ENCODE measurements at regions not wholly inside any gene's neighbourhood (a gene's known extent, or its start where the extent isn't known, plus 50 kb on each side); places are given as distances from the start of the nearest gene placed in this dataset.
"Not testable (repeated sequence)": the region's sequence is repeated elsewhere in the genome, so short reads cannot be mapped to it uniquely, and the experiment has no call there.

GRCh38 chr2:142445551-142446072, 314.8 kb upstream of the LRP1B start:
- Histone ChIP-seq H3K4me3 (ENCODE audit: low read length) (no peak overlapping the region), H3K9me3 (ENCODE audit: control insufficient read depth, low read depth, low read length) (no peaks in the 10 kb centered on the region), H3K4me1 (ENCODE audit: control insufficient read depth, insufficient read depth, low read length) (no peaks in the 10 kb centered on the region), H3K27ac (ENCODE audit: low read length) (no peak overlapping the region), H3K36me3 (ENCODE audit: control insufficient read depth, insufficient read depth, low read length) (no peaks in the 10 kb centered on the region), H3K27me3 (ENCODE audit: control insufficient read depth, insufficient read depth, low read length) (no peaks in the 10 kb centered on the region)
- DNase-seq, result no peak
- 59% methylated on average over 2 of the region's 5 CpGs for WGBS (ENCODE audit: insufficient coverage, low lambda C conversion rate)

- WGBS (ENCODE audit: insufficient coverage, low lambda C conversion rate), result no CpG with 5 or more reads among the region's 2 CpGs
- Histone ChIP-seq H3K27ac (ENCODE audit: low read length) (no peak overlapping the region), H3K9me3 (ENCODE audit: control insufficient read depth, low read depth, low read length) (no peaks in the 10 kb centered on the region), H3K4me1 (ENCODE audit: control insufficient read depth, insufficient read depth, low read length) (no peaks in the 10 kb centered on the region), H3K27me3 (ENCODE audit: control insufficient read depth, insufficient read depth, low read length) (no peaks in the 10 kb centered on the region), H3K4me3 (ENCODE audit: low read length) (no peak overlapping the region), H3K36me3 (ENCODE audit: control insufficient read depth, insufficient read depth, low read length) (no peaks in the 10 kb centered on the region)
- no peak for DNase-seq
Observed at GRCh38 chr2:142445023-142445422, 314.2 kb upstream of the LRP1B start.

- H3K36me3 ChIP-seq (ENCODE audit: control insufficient read depth, insufficient read depth, low read length), result no peaks in the 10 kb centered on the region
- no peak overlapping the region for H3K4me3 ChIP-seq (ENCODE audit: low read length)
- H3K27me3 ChIP-seq (ENCODE audit: control insufficient read depth, insufficient read depth, low read length), result no peaks in the 10 kb centered on the region
- no peak overlapping the region for H3K27ac ChIP-seq (ENCODE audit: low read length)
- H3K4me1 ChIP-seq (ENCODE audit: control insufficient read depth, insufficient read depth, low read length), result no peaks in the 10 kb centered on the region
- WGBS (ENCODE audit: insufficient coverage, low lambda C conversion rate), result no CpG with 5 or more reads among the region's 3 CpGs
- no peak for DNase-seq
- H3K9me3 ChIP-seq (ENCODE audit: control insufficient read depth, low read depth, low read length), result no peaks in the 10 kb centered on the region
Observed at GRCh38 chr2:142435847-142436246, 305.0 kb upstream of the LRP1B start.

- Histone ChIP-seq H3K27me3 (ENCODE audit: control insufficient read depth, insufficient read depth, low read length) (no peaks in the 10 kb centered on the region), H3K4me1 (ENCODE audit: control insufficient read depth, insufficient read depth, low read length) (no peaks in the 10 kb centered on the region), H3K36me3 (ENCODE audit: control insufficient read depth, insufficient read depth, low read length) (no peaks in the 10 kb centered on the region), H3K4me3 (ENCODE audit: low read length) (no peak overlapping the region), H3K27ac (ENCODE audit: low read length) (no peak overlapping the region), H3K9me3 (ENCODE audit: control insufficient read depth, low read depth, low read length) (no peaks in the 10 kb centered on the region)
- DNase-seq, result no peak
- 88% methylated on average over 5 of the region's 5 CpGs for WGBS (ENCODE audit: insufficient coverage, low lambda C conversion rate)
Observed at GRCh38 chr2:142426064-142426463, 295.2 kb upstream of the LRP1B start.

GRCh38 chr2:142425551-142425950, 294.7 kb upstream of the LRP1B start:
- Histone ChIP-seq H3K9me3 (ENCODE audit: control insufficient read depth, low read depth, low read length) (no peaks in the 10 kb centered on the region), H3K4me3 (ENCODE audit: low read length) (no peak overlapping the region), H3K27ac (ENCODE audit: low read length) (no peak overlapping the region), H3K4me1 (ENCODE audit: control insufficient read depth, insufficient read depth, low read length) (no peaks in the 10 kb centered on the region), H3K27me3 (ENCODE audit: control insufficient read depth, insufficient read depth, low read length) (no peaks in the 10 kb centered on the region), H3K36me3 (ENCODE audit: control insufficient read depth, insufficient read depth, low read length) (no peaks in the 10 kb centered on the region)
- WGBS (ENCODE audit: insufficient coverage, low lambda C conversion rate), result 52% methylated on average over 2 of the region's 3 CpGs
- DNase-seq, result no peak

GRCh38 chr2:142423603-142424002, 292.8 kb upstream of the LRP1B start:
- no CpG with 5 or more reads among the region's 1 CpG for WGBS (ENCODE audit: insufficient coverage, low lambda C conversion rate)
- Histone ChIP-seq H3K4me1 (ENCODE audit: control insufficient read depth, insufficient read depth, low read length) (no peaks in the 10 kb centered on the region), H3K27ac (ENCODE audit: low read length) (no peak overlapping the region), H3K4me3 (ENCODE audit: low read length) (no peak overlapping the region), H3K36me3 (ENCODE audit: control insufficient read depth, insufficient read depth, low read length) (no peaks in the 10 kb centered on the region), H3K9me3 (ENCODE audit: control insufficient read depth, low read depth, low read length) (no peaks in the 10 kb centered on the region), H3K27me3 (ENCODE audit: control insufficient read depth, insufficient read depth, low read length) (no peaks in the 10 kb centered on the region)
- no peak for DNase-seq

- H3K4me1 ChIP-seq (ENCODE audit: control insufficient read depth, insufficient read depth, low read length), result no peaks in the 10 kb centered on the region
- no CpG with 5 or more reads among the region's 2 CpGs for WGBS (ENCODE audit: insufficient coverage, low lambda C conversion rate)
- DNase-seq, result no peak
Observed at GRCh38 chr2:142422769-142423168, 292.0 kb upstream of the LRP1B start.

GRCh38 chr2:142422041-142422440, 291.2 kb upstream of the LRP1B start:
- Histone ChIP-seq H3K27ac (ENCODE audit: low read length) (no peak overlapping the region), H3K27me3 (ENCODE audit: control insufficient read depth, insufficient read depth, low read length) (no peaks in the 10 kb centered on the region), H3K4me1 (ENCODE audit: control insufficient read depth, insufficient read depth, low read length) (no peaks in the 10 kb centered on the region), H3K9me3 (ENCODE audit: control insufficient read depth, low read depth, low read length) (no peaks in the 10 kb centered on the region), H3K36me3 (ENCODE audit: control insufficient read depth, insufficient read depth, low read length) (no peaks in the 10 kb centered on the region), H3K4me3 (ENCODE audit: low read length) (no peak overlapping the region)
- 91% methylated on average over 2 of the region's 6 CpGs for WGBS (ENCODE audit: insufficient coverage, low lambda C conversion rate)
- no peak for DNase-seq

More at GRCh38 chr2:142422769-142423168, 292.0 kb upstream of the LRP1B start:
- no peak overlapping the region for H3K27ac ChIP-seq (ENCODE audit: low read length)
- no peaks in the 10 kb centered on the region for H3K9me3 ChIP-seq (ENCODE audit: control insufficient read depth, low read depth, low read length)
- H3K27me3 ChIP-seq (ENCODE audit: control insufficient read depth, insufficient read depth, low read length), result no peaks in the 10 kb centered on the region
- H3K36me3 ChIP-seq (ENCODE audit: control insufficient read depth, insufficient read depth, low read length), result no peaks in the 10 kb centered on the region
- H3K4me3 ChIP-seq (ENCODE audit: low read length), result no peak overlapping the region

- not testable (repeated sequence) for H3K4me1 ChIP-seq (ENCODE audit: control insufficient read depth, insufficient read depth, low read length); H3K27me3 ChIP-seq (ENCODE audit: control insufficient read depth, insufficient read depth, low read length); H3K36me3 ChIP-seq (ENCODE audit: control insufficient read depth, insufficient read depth, low read length); H3K4me3 ChIP-seq (ENCODE audit: low read length); H3K27ac ChIP-seq (ENCODE audit: low read length); H3K9me3 ChIP-seq (ENCODE audit: control insufficient read depth, low read depth, low read length); DNase-seq
- no CpG with 5 or more reads among the region's 4 CpGs for WGBS (ENCODE audit: insufficient coverage, low lambda C conversion rate)
Observed at GRCh38 chr2:142418699-142419098, 287.9 kb upstream of the LRP1B start.

GRCh38 chr2:142416996-142417395, 286.2 kb upstream of the LRP1B start:
- H3K4me1 ChIP-seq (ENCODE audit: control insufficient read depth, insufficient read depth, low read length), result no peaks in the 10 kb centered on the region
- no peaks in the 10 kb centered on the region for H3K27me3 ChIP-seq (ENCODE audit: control insufficient read depth, insufficient read depth, low read length)
- no peak overlapping the region for H3K27ac ChIP-seq (ENCODE audit: low read length)
- WGBS (ENCODE audit: insufficient coverage, low lambda C conversion rate), result 86% methylated on average over 1 of the region's 1 CpG
- H3K9me3 ChIP-seq (ENCODE audit: control insufficient read depth, low read depth, low read length), result no peaks in the 10 kb centered on the region
- DNase-seq, result no peak
- H3K36me3 ChIP-seq (ENCODE audit: control insufficient read depth, insufficient read depth, low read length), result no peaks in the 10 kb centered on the region
- H3K4me3 ChIP-seq (ENCODE audit: low read length), result no peak overlapping the region

- no peaks in the 10 kb centered on the region for H3K4me1 ChIP-seq (ENCODE audit: control insufficient read depth, insufficient read depth, low read length)
- DNase-seq, result no peak
Observed at GRCh38 chr2:142415461-142415860, 284.6 kb upstream of the LRP1B start.

More at GRCh38 chr2:142415461-142415860, 284.6 kb upstream of the LRP1B start:
- no CpG with 5 or more reads among the region's 3 CpGs for WGBS (ENCODE audit: insufficient coverage, low lambda C conversion rate)
- H3K9me3 ChIP-seq (ENCODE audit: control insufficient read depth, low read depth, low read length), result no peaks in the 10 kb centered on the region
- no peak overlapping the region for H3K4me3 ChIP-seq (ENCODE audit: low read length)
- H3K36me3 ChIP-seq (ENCODE audit: control insufficient read depth, insufficient read depth, low read length), result no peaks in the 10 kb centered on the region
- H3K27me3 ChIP-seq (ENCODE audit: control insufficient read depth, insufficient read depth, low read length), result no peaks in the 10 kb centered on the region
- H3K27ac ChIP-seq (ENCODE audit: low read length), result no peak overlapping the region
